ENCODE measurements at regions not wholly inside any gene's neighbourhood (a gene's known extent, or its start where the extent isn't known, plus 50 kb on each side); places are given as distances from the start of the nearest gene placed in this dataset.

GRCh38 chr3:72494130-72494529 lies 354.1 kb downstream of the SHQ1 start:
- DNase-seq (ENCODE audit: low read depth) = no peak

DNA sequence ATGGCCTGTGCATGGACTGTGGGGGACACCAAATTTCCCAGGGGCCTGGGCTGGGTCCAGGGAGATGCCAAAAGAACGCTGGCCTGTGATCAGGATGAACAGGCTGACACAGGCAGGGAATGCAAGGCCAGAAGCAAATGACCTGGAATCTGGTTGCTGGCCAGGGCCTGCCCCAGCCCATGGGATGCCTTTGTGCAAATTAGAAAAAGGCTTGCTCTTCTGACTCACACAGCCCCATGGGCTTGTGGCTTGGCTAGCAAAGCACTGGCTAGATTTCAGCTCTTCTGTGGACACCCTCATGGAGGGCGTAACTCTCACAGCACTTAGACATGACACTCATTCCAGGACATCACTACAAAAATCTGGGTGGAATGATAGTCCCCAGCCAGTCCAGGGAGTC lies 356.0 kb downstream of the SHQ1 start:
- peak; percentile 82 for DNase-seq (ENCODE audit: low read depth)

DNA sequence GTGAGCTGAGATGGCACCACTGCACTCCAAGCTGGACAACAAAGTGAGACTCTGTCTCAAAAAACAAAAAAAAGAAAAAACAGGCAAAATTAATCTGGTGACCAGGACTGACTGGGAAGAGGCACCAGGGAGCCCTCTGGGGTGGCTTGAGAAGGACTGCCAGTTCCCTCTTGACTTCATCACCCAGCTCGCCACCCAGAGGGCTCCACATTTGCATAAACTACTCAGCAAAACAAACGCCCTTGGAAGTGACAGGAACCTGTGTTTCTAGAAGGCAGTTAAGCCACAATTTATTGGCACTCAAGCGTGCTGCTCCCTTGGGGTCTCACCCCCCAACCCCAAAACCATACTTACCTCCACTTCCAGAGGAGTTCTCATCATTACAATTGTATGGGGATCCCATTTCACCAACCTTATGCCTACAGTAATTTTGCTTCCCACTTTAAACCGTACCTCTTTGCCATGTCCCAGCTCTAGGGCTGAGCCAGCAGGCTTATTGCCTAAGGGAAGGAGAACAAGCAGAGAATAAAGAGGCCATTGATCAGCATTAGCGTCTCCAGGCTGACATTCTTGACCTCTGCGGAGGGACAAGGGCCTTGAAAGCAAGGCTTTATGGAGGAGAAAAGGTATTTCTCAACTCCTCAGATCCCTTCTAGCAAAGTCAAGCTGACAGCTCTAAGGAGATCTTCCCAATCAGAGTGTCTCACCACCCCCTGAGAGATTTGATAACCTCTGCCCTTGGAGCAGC lies 357.4 kb downstream of the SHQ1 start:
- no peak for DNase-seq (ENCODE audit: low read depth)

DNA sequence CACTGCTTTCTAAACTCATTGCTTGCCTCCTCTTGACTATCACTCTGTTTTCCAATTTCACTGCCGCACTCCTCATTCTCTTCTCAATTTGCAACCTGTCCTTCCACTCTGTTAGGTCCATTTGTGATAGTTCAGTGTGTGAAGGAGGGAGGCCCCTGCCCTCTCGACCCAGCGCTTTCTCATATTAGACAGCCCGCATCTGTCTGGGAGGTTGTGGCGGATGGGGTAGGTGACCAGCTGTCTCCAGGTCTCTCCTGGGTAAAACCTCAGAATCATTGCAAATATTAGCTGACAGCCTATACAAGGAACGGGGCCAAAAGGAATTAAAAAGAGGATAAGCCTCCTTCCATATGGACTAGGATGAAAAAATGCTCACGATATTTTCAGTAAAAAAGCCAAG lies 358.3 kb downstream of the SHQ1 start:
- DNase-seq (ENCODE audit: low read depth) = no peak

DNA sequence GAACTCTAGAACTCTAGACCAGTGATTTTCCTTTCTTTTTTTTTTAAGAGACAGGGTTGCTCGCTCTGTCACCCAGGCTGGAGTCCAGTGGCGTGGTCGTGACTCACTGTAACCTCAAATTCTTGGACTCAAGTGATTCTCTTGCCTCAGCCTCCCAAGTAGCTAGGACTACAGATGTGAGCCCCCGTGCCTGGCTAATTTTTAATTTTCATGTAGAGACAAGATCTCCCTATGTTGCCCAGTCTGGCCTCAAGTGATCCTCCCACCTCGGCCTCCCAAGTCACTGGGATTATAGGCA lies 359.6 kb downstream of the SHQ1 start:
- peak; percentile 60 for DNase-seq (ENCODE audit: low read depth)

GRCh38 chr3:72487946-72488737 lies 360.1 kb downstream of the SHQ1 start:
- no peak for DNase-seq (ENCODE audit: low read depth)

DNA sequence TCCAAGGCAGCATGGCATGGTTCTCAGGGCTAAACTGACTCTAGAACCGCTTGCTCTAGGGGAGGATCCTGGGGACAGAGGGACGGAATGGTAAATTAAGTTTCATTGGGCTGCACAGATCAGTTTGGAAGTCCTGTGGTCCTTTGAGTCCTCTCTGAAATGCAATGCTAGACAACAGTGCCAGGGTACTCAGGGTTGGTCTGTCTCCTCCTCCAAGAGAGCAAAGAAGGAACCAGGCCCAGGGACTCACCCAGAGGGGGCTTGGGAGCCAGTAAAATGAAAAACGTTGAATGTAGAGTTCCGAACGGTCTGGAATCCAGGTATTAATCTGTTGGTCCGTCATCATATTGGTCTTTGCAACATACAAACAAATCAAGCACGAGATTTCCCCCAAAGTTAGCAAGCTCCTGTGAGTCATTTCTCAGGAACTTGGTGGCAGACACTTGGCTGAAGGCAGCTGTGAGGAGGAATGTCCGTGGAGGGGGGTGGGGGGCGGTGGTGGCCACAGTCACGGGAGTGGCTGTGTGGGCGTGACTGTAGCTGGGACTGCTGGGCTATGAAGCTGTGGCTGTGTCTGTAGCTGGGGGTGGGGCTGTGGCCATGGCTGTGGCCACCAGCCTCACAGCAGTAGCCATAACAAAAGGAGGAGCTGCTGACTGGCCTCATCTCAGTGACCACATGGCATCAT lies 361.0 kb downstream of the SHQ1 start:
- peak; percentile 84 for DNase-seq (ENCODE audit: low read depth)

- no peak for DNase-seq (ENCODE audit: low read depth)
Observed at GRCh38 chr3:72485641-72486040, 362.6 kb downstream of the SHQ1 start.

DNA sequence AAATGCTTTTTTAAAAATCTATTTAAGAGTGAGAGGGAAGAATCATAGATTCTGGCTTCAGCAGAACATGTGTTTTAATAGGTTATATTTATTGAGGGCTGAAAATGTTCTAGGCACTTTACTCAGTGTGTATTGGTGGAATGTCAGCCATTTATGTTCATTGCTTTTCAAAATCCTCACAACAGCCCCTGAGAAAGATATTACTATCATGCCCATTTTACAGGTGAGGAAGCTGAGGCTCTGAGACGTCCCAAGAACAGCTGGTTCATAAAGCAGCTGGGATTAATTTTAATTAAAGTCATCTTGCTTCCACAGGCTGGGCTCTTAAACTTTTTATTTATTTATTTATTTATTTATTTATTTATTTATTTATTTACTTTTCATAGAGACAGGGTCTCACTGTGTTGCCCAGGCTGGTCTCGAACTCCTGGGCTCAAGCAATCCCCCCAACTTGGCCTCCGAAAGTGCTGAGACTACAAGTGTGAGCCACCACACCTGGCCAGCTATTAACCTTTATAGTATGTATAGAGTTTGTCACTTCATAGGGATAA lies 364.6 kb downstream of the SHQ1 start:
- no peak for DNase-seq (ENCODE audit: low read depth)

GRCh38 chr3:72482589-72483321 lies 365.5 kb downstream of the SHQ1 start:
- peak; percentile 84 for DNase-seq (ENCODE audit: low read depth)

DNA sequence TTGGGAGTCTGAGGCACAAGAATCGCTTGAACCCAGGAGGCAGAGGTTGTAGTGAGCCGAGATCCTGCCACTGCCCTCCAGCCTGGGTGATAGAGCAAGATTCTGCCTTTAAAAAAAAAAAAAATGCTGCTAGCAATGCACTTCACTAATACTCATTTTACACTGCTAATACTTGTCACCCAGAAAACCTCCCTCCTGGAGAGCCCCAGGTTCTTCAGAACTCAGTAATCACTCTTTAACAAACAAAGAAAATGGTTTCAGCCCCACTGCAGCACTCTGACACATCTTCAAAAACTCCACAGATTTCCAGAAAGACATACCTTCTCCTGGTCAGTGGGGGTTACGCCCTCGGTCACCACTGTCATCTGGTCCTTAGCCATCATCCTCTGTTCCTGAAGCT lies 366.7 kb downstream of the SHQ1 start:
- no peak for DNase-seq (ENCODE audit: low read depth)

GRCh38 chr3:72480366-72480765 lies 367.9 kb downstream of the SHQ1 start:
- DNase-seq (ENCODE audit: low read depth) = no peak

- no peak for DNase-seq (ENCODE audit: low read depth)
Observed at GRCh38 chr3:72479651-72480215, 368.5 kb downstream of the SHQ1 start.

- DNase-seq (ENCODE audit: low read depth) = no peak
Observed at GRCh38 chr3:72476139-72476483, 372.1 kb downstream of the SHQ1 start.

DNA sequence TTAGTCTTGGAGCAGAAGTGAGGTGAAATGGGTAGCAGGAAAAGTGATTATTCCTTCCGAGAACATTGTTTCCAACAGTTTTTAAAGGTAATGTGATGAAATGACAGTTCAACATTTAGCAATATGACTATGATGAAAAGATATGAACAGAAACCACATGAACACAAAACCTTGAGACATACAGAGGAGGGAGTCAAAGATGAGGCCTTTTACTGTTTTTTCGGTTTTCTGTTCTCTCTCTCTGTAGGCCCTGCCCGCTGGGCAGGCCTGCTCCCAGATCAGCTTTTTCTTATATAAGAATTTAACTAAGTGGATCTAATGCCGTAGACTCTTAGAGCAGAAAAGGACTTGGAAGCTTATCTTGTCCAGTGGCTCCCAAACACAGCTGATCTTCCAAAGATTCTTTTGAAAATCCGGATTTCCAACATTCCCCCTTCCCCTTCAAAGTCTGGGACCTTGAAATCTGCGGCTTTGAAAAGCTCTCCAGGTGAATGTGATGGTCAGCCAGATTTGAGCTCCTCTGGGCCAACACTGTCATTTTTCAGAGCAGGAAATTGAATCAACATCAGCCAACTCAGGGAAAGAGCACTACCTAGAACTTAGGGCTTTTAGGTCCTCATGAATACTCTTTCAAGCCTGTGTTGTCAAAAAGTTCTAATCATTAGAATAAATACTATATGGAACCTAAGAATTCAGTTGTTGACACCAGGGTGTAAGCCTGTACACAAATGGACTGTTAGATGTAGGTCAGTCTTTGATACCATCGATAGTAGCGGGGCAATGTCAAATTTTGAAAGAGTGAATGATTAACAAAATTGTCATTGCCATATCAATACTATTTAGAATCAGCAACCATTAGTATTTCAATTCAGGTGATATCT lies 372.7 kb downstream of the SHQ1 start:
- no peak for DNase-seq (ENCODE audit: low read depth)

DNA sequence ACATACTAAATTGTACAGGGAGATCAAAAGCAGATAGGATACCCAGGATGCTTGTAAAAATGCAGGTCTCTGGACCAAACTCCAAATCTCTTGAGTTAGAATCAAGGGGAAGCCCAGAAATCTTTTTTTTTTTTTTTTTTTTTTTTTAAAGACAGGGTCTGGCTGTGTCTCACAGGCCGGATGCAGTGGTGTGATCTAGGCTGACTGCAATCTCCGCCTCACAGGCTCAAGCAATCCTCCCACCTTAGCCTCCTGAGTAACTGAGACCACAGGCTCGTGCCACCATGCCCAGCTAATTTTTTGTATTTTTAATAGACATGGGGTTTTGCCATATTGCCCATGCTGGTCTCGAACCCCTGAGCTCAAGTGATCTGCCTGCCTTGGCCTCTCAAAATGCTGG lies 373.5 kb downstream of the SHQ1 start:
- DNase-seq (ENCODE audit: low read depth) = no peak

DNA sequence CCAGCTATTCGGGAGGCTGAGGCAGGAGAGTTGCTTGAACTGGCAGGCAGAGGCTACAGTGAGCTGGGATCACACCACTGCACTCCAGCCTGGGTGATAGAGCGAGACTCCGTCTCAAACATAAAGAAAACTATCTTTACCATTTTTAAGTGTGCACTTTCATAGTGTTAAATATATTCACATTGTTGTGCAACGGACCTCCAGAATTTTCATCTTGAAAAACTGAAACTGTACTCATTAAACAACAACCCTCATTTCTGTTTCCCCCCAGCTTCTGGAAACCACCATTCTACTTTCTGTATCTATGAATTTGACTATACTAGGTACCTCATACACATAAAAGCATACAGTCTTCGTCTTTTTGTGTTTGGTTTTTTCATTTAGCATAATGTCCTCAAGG lies 375.1 kb downstream of the SHQ1 start:
- DNase-seq (ENCODE audit: low read depth) = no peak

- no peak for DNase-seq (ENCODE audit: low read depth)
Observed at GRCh38 chr3:72470904-72471417, 377.3 kb downstream of the SHQ1 start.

- no peak for DNase-seq (ENCODE audit: low read depth)
Observed at GRCh38 chr3:72465853-72466252, 382.4 kb downstream of the SHQ1 start.

GRCh38 chr3:72463083-72463482 lies 385.2 kb downstream of the SHQ1 start:
- DNase-seq (ENCODE audit: low read depth) = no peak

Data from HT1080 (cell line).